PC-3 (cell line): ENCODE measurements at regions not wholly inside any gene's neighbourhood (a gene's known extent, or its start where the extent isn't known, plus 50 kb on each side); places are given as distances from the start of the nearest gene placed in this dataset.

Experiments used
- ATAC-seq: fragments of 200-7000 bp; cut with Tn5 transposase; 2 replicates; pipeline ENCODE4 v1.9.1; 2020; ENCODE audit warnings: mild to moderate bottlenecking, moderate library complexity
- BruUV-seq: library from RNA; stranded (reverse); fragments of 400-500 nt; replicated peaks from 2 replicates; lab custom pipeline; 2021; lab: Mats Ljungman, UMichigan
- CTCF ChIA-PET: fragments of 300-600 bp; sonication (Branson Sonifier 250); formaldehyde crosslinking; loops from one replicate; lab custom pipeline; 2022; ENCODE audit warnings: antibody characterized with exemption; lab: Charles Lee
- POLR2A ChIA-PET: fragments of 300-600 bp; sonication (Branson Sonifier 250); formaldehyde crosslinking; loops from one replicate; lab custom pipeline; 2022; ENCODE audit warnings: antibody characterized with exemption; ENCODE audit not compliant: unreplicated experiment; lab: Charles Lee
- DNase-seq: peaks from one replicate; pipeline ENCODE4 v3.0.0-alpha.2; 2015
- H2AFZ ChIP-seq: fragments of 300-600 bp; sonication (generic); 2 replicates; pipeline ENCODE4 v1.6.0; 2016; ENCODE audit warnings: antibody characterized with exemption, low read length
- H3F3A ChIP-seq: fragments of 300-600 bp; sonication (generic); one replicate; pipeline ENCODE4 v1.6.0; 2017; ENCODE audit warnings: antibody characterized with exemption, low read length, control low read depth, mild to moderate bottlenecking; ENCODE audit not compliant: unreplicated experiment
- H3K27ac ChIP-seq: fragments of 300-600 bp; sonication (generic); 2 replicates; pipeline ENCODE4 v1.5.1; 2016; ENCODE audit warnings: mild to moderate bottlenecking, low read length
- H3K27me3 ChIP-seq: fragments of 300-600 bp; sonication (generic); 2 replicates; pipeline ENCODE4 v1.6.1; 2016; ENCODE audit warnings: low read length, mixed read lengths
- H3K36me3 ChIP-seq: fragments of 300-600 bp; sonication (generic); 2 replicates; pipeline ENCODE4 v1.6.1; 2016; ENCODE audit warnings: low read depth, mixed run types, low read length, mixed read lengths
- H3K4me1 ChIP-seq: fragments of 300-600 bp; sonication (generic); 2 replicates; pipeline ENCODE4 v1.5.1; 2016; ENCODE audit warnings: low read length; ENCODE audit not compliant: insufficient read depth
- H3K4me2 ChIP-seq: fragments of 300-600 bp; sonication (generic); 2 replicates; pipeline ENCODE4 v1.6.0; 2016; ENCODE audit warnings: low read length
- H3K4me3 ChIP-seq: fragments of 300-600 bp; sonication (generic); 2 replicates; pipeline ENCODE4 v1.5.1; 2016; ENCODE audit warnings: mild to moderate bottlenecking, low read length, mixed read lengths
- H3K79me2 ChIP-seq: fragments of 300-600 bp; sonication (generic); 2 replicates; pipeline ENCODE4 v1.6.1; 2017; ENCODE audit warnings: low read length, mixed read lengths
- H3K9ac ChIP-seq: fragments of 300-600 bp; sonication (generic); 2 replicates; pipeline ENCODE4 v1.6.0; 2016; ENCODE audit warnings: mild to moderate bottlenecking, low read length
- H3K9me2 ChIP-seq: fragments of 300-600 bp; sonication (generic); replicated peaks from 2 replicates; pipeline ENCODE4 v1.6.1; 2016; ENCODE audit warnings: mixed run types, low read length, mixed read lengths
- H3K9me3 ChIP-seq: fragments of 300-600 bp; sonication (generic); 2 replicates; pipeline ENCODE4 v1.6.1; 2016; ENCODE audit warnings: low read length, mixed read lengths
- H4K20me1 ChIP-seq: fragments of 300-600 bp; sonication (generic); 2 replicates; pipeline ENCODE4 v1.6.1; 2016; ENCODE audit warnings: low read length, mixed read lengths
- EZH2 ChIP-seq: fragments of 300-600 bp; sonication (generic); IDR thresholded peaks from one replicate; pipeline ENCODE4 v1.6.1; 2017; ENCODE audit warnings: antibody characterized with exemption, mild to moderate bottlenecking, low read length; ENCODE audit not compliant: unreplicated experiment
- EZH2phosphoT487 ChIP-seq: fragments of 300-600 bp; sonication (generic); IDR thresholded peaks from 2 replicates; pipeline ENCODE4 v1.6.1; 2018; ENCODE audit warnings: mild to moderate bottlenecking, antibody characterized with exemption, low read length, borderline replicate concordance
- intact Hi-C: fragments of 100-400 bp; cut with micrococcal nuclease; formaldehyde crosslinking; loops from 2 replicates; pipeline ENCODE4 v1.9.0; 2023
- TF ChIP-seq, protein P1 (sequence below): fragments of 300-600 bp; sonication (generic); conservative IDR thresholded peaks from 2 replicates; pipeline ENCODE4 v1.5.1; 2017; ENCODE audit warnings: antibody characterized with exemption, low read depth, mild to moderate bottlenecking, low read length

DNA sequence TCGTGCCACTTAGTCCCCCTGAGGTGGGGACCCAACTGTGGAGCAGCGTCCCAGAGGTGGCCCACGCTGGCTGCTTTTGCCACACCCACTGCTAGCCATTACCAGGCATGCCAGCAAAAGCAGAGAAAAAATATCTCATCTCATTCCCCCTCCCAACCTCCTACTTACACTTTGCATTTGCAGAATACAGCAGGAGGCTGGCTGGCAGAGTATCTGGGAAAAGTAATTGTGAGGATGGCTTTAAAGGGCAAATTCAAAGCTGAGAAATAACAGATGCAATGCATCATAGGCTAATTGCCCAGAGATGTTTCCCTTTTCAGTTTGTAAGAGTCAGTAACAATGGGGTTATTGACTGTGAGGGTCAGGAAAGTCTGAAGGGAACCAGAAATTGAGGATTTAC, 438.1 kb upstream of the DSEL start:
- TF ChIP-seq EZH2: no peak
- no peak for TF ChIP-seq EZH2phosphoT487
- TF ChIP-seq, protein P1, sequence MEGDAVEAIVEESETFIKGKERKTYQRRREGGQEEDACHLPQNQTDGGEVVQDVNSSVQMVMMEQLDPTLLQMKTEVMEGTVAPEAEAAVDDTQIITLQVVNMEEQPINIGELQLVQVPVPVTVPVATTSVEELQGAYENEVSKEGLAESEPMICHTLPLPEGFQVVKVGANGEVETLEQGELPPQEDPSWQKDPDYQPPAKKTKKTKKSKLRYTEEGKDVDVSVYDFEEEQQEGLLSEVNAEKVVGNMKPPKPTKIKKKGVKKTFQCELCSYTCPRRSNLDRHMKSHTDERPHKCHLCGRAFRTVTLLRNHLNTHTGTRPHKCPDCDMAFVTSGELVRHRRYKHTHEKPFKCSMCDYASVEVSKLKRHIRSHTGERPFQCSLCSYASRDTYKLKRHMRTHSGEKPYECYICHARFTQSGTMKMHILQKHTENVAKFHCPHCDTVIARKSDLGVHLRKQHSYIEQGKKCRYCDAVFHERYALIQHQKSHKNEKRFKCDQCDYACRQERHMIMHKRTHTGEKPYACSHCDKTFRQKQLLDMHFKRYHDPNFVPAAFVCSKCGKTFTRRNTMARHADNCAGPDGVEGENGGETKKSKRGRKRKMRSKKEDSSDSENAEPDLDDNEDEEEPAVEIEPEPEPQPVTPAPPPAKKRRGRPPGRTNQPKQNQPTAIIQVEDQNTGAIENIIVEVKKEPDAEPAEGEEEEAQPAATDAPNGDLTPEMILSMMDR: no peak
- no peaks in the 10 kb centered on the region for H3K27me3 ChIP-seq
- H3K27ac ChIP-seq: no peak overlapping the region
- peaks cover 6% of the 10 kb centered on the region for H3K4me1 ChIP-seq
- H3K9me3 ChIP-seq: no peaks in the 10 kb centered on the region
- CTCF ChIA-PET: no interaction called here
- no peak overlapping the region for H3K4me2 ChIP-seq
- intact Hi-C loops: no loop called here
- no peaks in the 10 kb centered on the region for H3F3A ChIP-seq
- H4K20me1 ChIP-seq: no peaks in the 10 kb centered on the region
- DNase-seq (no peak), ATAC-seq (no peak)
- H3K79me2 ChIP-seq: no peaks in the 10 kb centered on the region
- POLR2A ChIA-PET: no interaction called here
- no peaks in the 10 kb centered on the region for H3K36me3 ChIP-seq
- H3K9ac ChIP-seq: no peak overlapping the region
- no TSS peak for BruUV-seq
- no peak overlapping the region for H2AFZ ChIP-seq
- no peaks in the 10 kb centered on the region for H3K9me2 ChIP-seq
- H3K4me3 ChIP-seq: no peak overlapping the region

DNA sequence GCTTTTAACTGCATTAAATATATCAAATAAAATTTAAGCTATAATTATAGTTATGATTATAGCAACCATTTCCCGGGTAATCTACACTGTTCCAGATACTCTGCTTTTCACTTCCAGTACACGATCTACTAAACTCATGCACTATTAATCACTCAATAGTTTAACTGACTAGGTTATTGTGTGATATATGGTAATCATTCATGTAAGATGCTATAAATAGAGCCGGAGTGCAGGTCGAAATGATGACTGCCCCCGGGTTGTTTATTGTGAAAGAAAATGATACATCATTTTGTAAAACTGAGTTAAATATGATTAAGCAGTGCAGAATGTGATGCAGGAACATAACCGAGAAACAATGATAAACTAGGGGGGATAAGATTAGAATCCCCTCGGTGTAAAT, 434.6 kb upstream of the DSEL start:
- TF ChIP-seq, protein P1: no peak
- TF ChIP-seq EZH2phosphoT487 (no peak), EZH2 (no peak)
- POLR2A ChIA-PET: no interaction called here
- H3K27me3 ChIP-seq: no peaks in the 10 kb centered on the region
- H4K20me1 ChIP-seq: no peaks in the 10 kb centered on the region
- no peak overlapping the region for H3K9ac ChIP-seq
- DNase-seq: peak; percentile 42
- H3K9me2 ChIP-seq: no peaks in the 10 kb centered on the region
- peak overlapping the region; percentile 76 for H3K4me2 ChIP-seq
- peaks cover 6% of the 10 kb centered on the region for H3K4me1 ChIP-seq
- no peaks in the 10 kb centered on the region for H3K79me2 ChIP-seq
- no peaks in the 10 kb centered on the region for H3K36me3 ChIP-seq
- no TSS peak for BruUV-seq
- CTCF ChIA-PET: no interaction called here
- no peak for ATAC-seq
- no peak overlapping the region for H3K27ac ChIP-seq
- H3F3A ChIP-seq: no peaks in the 10 kb centered on the region
- intact Hi-C loops: no loop called here
- no peak overlapping the region; the same call in 1 of the 2 replicates for H3K4me3 ChIP-seq
- H3K9me3 ChIP-seq: no peaks in the 10 kb centered on the region
- peak overlapping the region; percentile 74 for H2AFZ ChIP-seq

DNA sequence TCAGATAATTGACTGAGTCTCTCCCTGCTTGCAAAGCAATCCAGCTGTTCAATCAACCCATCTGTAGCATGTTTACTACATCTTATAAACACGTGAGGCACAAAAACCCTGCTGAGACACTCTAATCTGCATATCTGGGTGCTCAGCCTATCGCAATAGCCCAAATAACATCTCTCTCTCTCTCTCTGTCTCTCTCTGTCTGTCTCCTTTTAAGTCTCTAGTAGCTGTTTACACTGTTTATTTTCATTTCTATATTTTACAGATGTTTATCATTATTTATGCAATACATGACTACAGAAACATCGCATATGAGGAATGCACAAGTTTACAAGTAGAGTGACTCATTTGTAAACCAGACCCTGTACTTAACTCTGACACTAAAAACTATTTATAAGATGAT, 422.1 kb upstream of the DSEL start:
- DNase-seq (peak; percentile 15), ATAC-seq (peak; percentile 57)
- H3K27ac ChIP-seq: no peak overlapping the region
- no peaks in the 10 kb centered on the region for H3K9me3 ChIP-seq
- CTCF ChIA-PET: no interaction called here
- H3K4me3 ChIP-seq: no peak overlapping the region
- POLR2A ChIA-PET: no interaction called here
- no TSS peak for BruUV-seq
- no peak overlapping the region for H3K4me2 ChIP-seq
- H3K4me1 ChIP-seq: peaks cover 10% of the 10 kb centered on the region; the same call in 1 of the 2 replicates
- H3K9me2 ChIP-seq: no peaks in the 10 kb centered on the region
- H3F3A ChIP-seq: no peaks in the 10 kb centered on the region
- no peaks in the 10 kb centered on the region for H3K36me3 ChIP-seq
- no peaks in the 10 kb centered on the region for H3K27me3 ChIP-seq
- no peaks in the 10 kb centered on the region for H3K79me2 ChIP-seq
- H4K20me1 ChIP-seq: no peaks in the 10 kb centered on the region
- TF ChIP-seq EZH2phosphoT487 (no peak), EZH2 (no peak)
- TF ChIP-seq, protein P1: no peak
- no peak overlapping the region for H2AFZ ChIP-seq
- no peak overlapping the region for H3K9ac ChIP-seq
- intact Hi-C loops: no loop called here
